CD4-positive, alpha-beta T cell treated with Interleukin-12 subunit alpha and Interleukin-12 subunit beta, for 1 hour (primary cell): ENCODE measurements at regions not wholly inside any gene's neighbourhood (a gene's known extent, or its start where the extent isn't known, plus 50 kb on each side); places are given as distances from the start of the nearest gene placed in this dataset.
"Not testable (repeated sequence)": the region's sequence is repeated elsewhere in the genome, so short reads cannot be mapped to it uniquely, and the experiment has no call there.

Experiments
- DNase-seq: peaks from one replicate; pipeline ENCODE4 v3.0.0-alpha.2; 2020

GRCh38 chr14:106235356-106236159, 709.2 kb downstream of the TMEM121 start:
- no peak for DNase-seq

- no peak for DNase-seq
Measured at GRCh38 chr14:106248321-106249192, 722.2 kb downstream of the TMEM121 start.

GRCh38 chr14:106253995-106254394, 727.6 kb downstream of the TMEM121 start:
- not testable (repeated sequence) for DNase-seq

GRCh38 chr14:106257569-106257994, 731.2 kb downstream of the TMEM121 start:
- peak; percentile 63 for DNase-seq

- peak; percentile 78 for DNase-seq
Measured at GRCh38 chr14:106268013-106268727, 741.8 kb downstream of the TMEM121 start.

GRCh38 chr14:106269029-106269428, 742.6 kb downstream of the TMEM121 start:
- no peak for DNase-seq

GRCh38 chr14:106269451-106270204, 743.2 kb downstream of the TMEM121 start:
- DNase-seq, result no peak

GRCh38 chr14:106270476-106271121, 744.2 kb downstream of the TMEM121 start:
- DNase-seq, result not testable (repeated sequence)

GRCh38 chr14:106276326-106277267, 750.2 kb downstream of the TMEM121 start:
- DNase-seq, result peak; percentile 16

- DNase-seq, result peak; percentile 23
Measured at GRCh38 chr14:106277503-106277902, 751.1 kb downstream of the TMEM121 start.

GRCh38 chr14:106280876-106281275, 754.5 kb downstream of the TMEM121 start:
- DNase-seq, result no peak

GRCh38 chr14:106286697-106287290, 760.4 kb downstream of the TMEM121 start:
- peak; percentile 16 for DNase-seq

GRCh38 chr14:106287506-106287905, 761.1 kb downstream of the TMEM121 start:
- no peak for DNase-seq

- no peak for DNase-seq
Measured at GRCh38 chr14:106291626-106292025, 765.2 kb downstream of the TMEM121 start.

GRCh38 chr14:106294324-106294723, 767.9 kb downstream of the TMEM121 start:
- DNase-seq, result no peak

- not testable (repeated sequence) for DNase-seq
Measured at GRCh38 chr14:106300951-106301510, 774.6 kb downstream of the TMEM121 start.

- not testable (repeated sequence) for DNase-seq
Measured at GRCh38 chr14:106301609-106302008, 775.2 kb downstream of the TMEM121 start.

- no peak for DNase-seq
Measured at GRCh38 chr14:106302661-106303060, 776.3 kb downstream of the TMEM121 start.

- DNase-seq, result no peak
Measured at GRCh38 chr14:106304271-106304670, 777.9 kb downstream of the TMEM121 start.
